ENCODE measurements at regions not wholly inside any gene's neighbourhood (a gene's known extent, or its start where the extent isn't known, plus 50 kb on each side); places are given as distances from the start of the nearest gene placed in this dataset.
"Not testable (repeated sequence)": the region's sequence is repeated elsewhere in the genome, so short reads cannot be mapped to it uniquely, and the experiment has no call there.

GRCh38 chr7:119270045-119270464 lies 1002.9 kb upstream of the KCND2 start:
- DNase-seq = peak; percentile 55

GRCh38 chr7:119270644-119271043 lies 1002.3 kb upstream of the KCND2 start:
- no peak for DNase-seq

- no peak for DNase-seq
These were observed 1001.7 kb upstream of the KCND2 start for GRCh38 chr7:119271147-119271779.

GRCh38 chr7:119281181-119281846 lies 991.7 kb upstream of the KCND2 start:
- DNase-seq = no peak

- no peak for DNase-seq
These were observed 989.6 kb upstream of the KCND2 start for GRCh38 chr7:119283353-119283752.

GRCh38 chr7:119288416-119288815 lies 984.6 kb upstream of the KCND2 start:
- no peak for DNase-seq

- DNase-seq = not testable (repeated sequence)
These were observed 972.6 kb upstream of the KCND2 start for GRCh38 chr7:119300341-119300740.

- DNase-seq = no peak
These were observed 952.7 kb upstream of the KCND2 start for GRCh38 chr7:119320316-119320715.

- DNase-seq = no peak
These were observed 943.3 kb upstream of the KCND2 start for GRCh38 chr7:119329715-119330114.

- DNase-seq = no peak
These were observed 937.6 kb upstream of the KCND2 start for GRCh38 chr7:119335405-119335804.

- DNase-seq = no peak
These were observed 931.2 kb upstream of the KCND2 start for GRCh38 chr7:119341822-119342221.

- DNase-seq = no peak
These were observed 929.7 kb upstream of the KCND2 start for GRCh38 chr7:119343289-119343688.

- no peak for DNase-seq
These were observed 928.5 kb upstream of the KCND2 start for GRCh38 chr7:119344466-119344865.

- no peak for DNase-seq
These were observed 924.5 kb upstream of the KCND2 start for GRCh38 chr7:119348491-119348890.

- no peak for DNase-seq
These were observed 922.6 kb upstream of the KCND2 start for GRCh38 chr7:119350334-119350733.

GRCh38 chr7:119351320-119351719 lies 921.7 kb upstream of the KCND2 start:
- DNase-seq = no peak

- DNase-seq = no peak
These were observed 898.5 kb upstream of the KCND2 start for GRCh38 chr7:119374436-119374835.

GRCh38 chr7:119377861-119378260 lies 895.1 kb upstream of the KCND2 start:
- no peak for DNase-seq

GRCh38 chr7:119382726-119383125 lies 890.2 kb upstream of the KCND2 start:
- no peak for DNase-seq

- no peak for DNase-seq
These were observed 878.0 kb upstream of the KCND2 start for GRCh38 chr7:119395024-119395423.

GRCh38 chr7:119397156-119397555 lies 875.8 kb upstream of the KCND2 start:
- no peak for DNase-seq

- no peak for DNase-seq
These were observed 864.4 kb upstream of the KCND2 start for GRCh38 chr7:119408596-119408995.

GRCh38 chr7:119413314-119413805 lies 859.6 kb upstream of the KCND2 start:
- no peak for DNase-seq

GRCh38 chr7:119415682-119416081 lies 857.3 kb upstream of the KCND2 start:
- no peak for DNase-seq

Data from left kidney (tissue), 1 donor.